Caco-2 (cell line): ENCODE measurements at regions not wholly inside any gene's neighbourhood (a gene's known extent, or its start where the extent isn't known, plus 50 kb on each side); places are given as distances from the start of the nearest gene placed in this dataset.

Experiments
- BruUV-seq: library from RNA; stranded (reverse); fragments of 400-500 nt; replicated peaks from 2 replicates; lab custom pipeline; 2021; lab: Mats Ljungman, UMichigan
- CTCF ChIA-PET: fragments of 300-600 bp; sonication (Branson Sonifier 250); formaldehyde crosslinking; loops from one replicate; lab custom pipeline; 2022; ENCODE audit warnings: antibody characterized with exemption; lab: Charles Lee
- POLR2A ChIA-PET: fragments of 300-600 bp; sonication (Branson Sonifier 250); formaldehyde crosslinking; loops from one replicate; lab custom pipeline; 2022; ENCODE audit warnings: antibody characterized with exemption; lab: Charles Lee
- DNase-seq, 2 experiments: peaks; one replicate each; pipeline versions ENCODE4 v3.0.0 to v3.0.0-alpha.2; 2020 to 2022
- H3K27me3 ChIP-seq: replicated peaks from 2 replicates; pipeline ENCODE4 v1.6.0; 2011; ENCODE audit warnings: low read length; ENCODE audit not compliant: control insufficient read depth, insufficient read depth
- H3K36me3 ChIP-seq: 2 replicates; pipeline ENCODE4 v1.5.1; 2011; ENCODE audit warnings: low read length; ENCODE audit not compliant: control insufficient read depth, insufficient read depth
- H3K4me1 ChIP-seq: fragments of 250-450 bp; sonication (Bioruptor Pico); 2 replicates; pipeline ENCODE4 v1.5.1; 2020; ENCODE audit warnings: mild to moderate bottlenecking
- H3K4me3 ChIP-seq: 2 replicates; pipeline ENCODE4 v1.5.1; 2011; ENCODE audit warnings: low read depth, mild to moderate bottlenecking, control low read depth, low read length
- H3K9me3 ChIP-seq: fragments of 250-450 bp; sonication (Bioruptor Pico); 2 replicates; pipeline ENCODE4 v1.5.1; 2020; ENCODE audit warnings: mild to moderate bottlenecking, moderate library complexity
- H3K27ac Mint-ChIP-seq: one replicate; pipeline ENCODE4 v1.8.0; 2022; ENCODE audit warnings: mixed read lengths; ENCODE audit not compliant: unreplicated experiment
- H3K27me3 Mint-ChIP-seq: one replicate; pipeline ENCODE4 v1.8.0; 2022; ENCODE audit warnings: mixed read lengths; ENCODE audit not compliant: insufficient read depth, unreplicated experiment
- H3K36me3 Mint-ChIP-seq: one replicate; pipeline ENCODE4 v1.8.0; 2022; ENCODE audit warnings: mild to moderate bottlenecking, mixed read lengths; ENCODE audit not compliant: insufficient read depth, unreplicated experiment
- H3K4me1 Mint-ChIP-seq: one replicate; pipeline ENCODE4 v1.8.0; 2022; ENCODE audit warnings: low read depth, mixed read lengths; ENCODE audit not compliant: unreplicated experiment
- H3K4me3 Mint-ChIP-seq: one replicate; pipeline ENCODE4 v1.8.0; 2022; ENCODE audit warnings: mild to moderate bottlenecking, moderate library complexity, mixed read lengths; ENCODE audit not compliant: unreplicated experiment
- H3K9me3 Mint-ChIP-seq: one replicate; pipeline ENCODE4 v1.8.0; 2022; ENCODE audit warnings: mixed read lengths; ENCODE audit not compliant: unreplicated experiment
- CTCF ChIP-seq, 2 experiments: fragments of 200-600 bp in 1 of 2; IDR thresholded peaks; 1 replicate in 1 of 2; 2 replicates in 1 of 2; pipeline versions ENCODE4 v1.5.1 to v1.8.0; 2011 to 2022; ENCODE audit warnings: antibody characterized with exemption in 1 of 2, control low read depth in 1 of 2, inconsistent platforms in 1 of 2, low read depth in 1 of 2, low read length in 1 of 2, mild to moderate bottlenecking in 1 of 2, moderate library complexity in 1 of 2; ENCODE audit not compliant: insufficient read depth in 1 of 2, severe bottlenecking in 1 of 2, unreplicated experiment in 1 of 2
- intact Hi-C: fragments of 100-400 bp; cut with micrococcal nuclease; formaldehyde crosslinking; loops from one replicate; pipeline ENCODE4 v1.10.0; 2022; ENCODE audit not compliant: unreplicated experiment

- intact Hi-C loops: no loop called here
- no peaks in the 10 kb centered on the region for H3K9me3 ChIP-seq
- peaks cover 6% of the 10 kb centered on the region for H3K36me3 Mint-ChIP-seq
- no peaks in the 10 kb centered on the region for H3K27me3 ChIP-seq
- H3K4me3 ChIP-seq: no peak overlapping the region
- peaks cover 4% of the 10 kb centered on the region for H3K4me1 Mint-ChIP-seq
- no peaks in the 10 kb centered on the region for H3K9me3 Mint-ChIP-seq
- H3K27ac Mint-ChIP-seq: no peak overlapping the region
- no peaks in the 10 kb centered on the region for H3K36me3 ChIP-seq
- ChIA-PET POLR2A (no interaction called here), CTCF (no interaction called here)
- BruUV-seq: no TSS peak
- H3K27me3 Mint-ChIP-seq: no peaks in the 10 kb centered on the region
- peaks cover 8% of the 10 kb centered on the region for H3K4me1 ChIP-seq
- TF ChIP-seq CTCF (IDR thresholded peaks at IDR 0.05; ENCODE audit: insufficient read depth in 1 of 2, low read depth in 1 of 2, low read length in 1 of 2, severe bottlenecking in 1 of 2, unreplicated experiment in 1 of 2): no peak
- no peak overlapping the region for H3K4me3 Mint-ChIP-seq
- no peak for DNase-seq
These were observed 78.6 kb upstream of the TBX3 start for GRCh38 chr12:114762490-114763110.

- H3K27me3 ChIP-seq: no peaks in the 10 kb centered on the region
- Mint-ChIP-seq H3K36me3 (peaks cover 6% of the 10 kb centered on the region), H3K27me3 (no peaks in the 10 kb centered on the region), H3K27ac (no peak overlapping the region), H3K9me3 (no peaks in the 10 kb centered on the region), H3K4me3 (no peak overlapping the region), H3K4me1 (no peaks in the 10 kb centered on the region)
- ChIA-PET POLR2A (interaction anchor here (0.7 kb wide), 1 partner anchor 76 kb away, joined by 3 read pairs; no protein-coding TSS in a partner anchor), CTCF (interaction anchor here (0.7 kb wide), 1 partner anchor 399 kb away, joined by 3 read pairs; no protein-coding TSS in a partner anchor)
- H3K36me3 ChIP-seq: no peaks in the 10 kb centered on the region
- no peak for TF ChIP-seq CTCF (IDR thresholded peaks at IDR 0.05; ENCODE audit: insufficient read depth in 1 of 2, low read depth in 1 of 2, low read length in 1 of 2, severe bottlenecking in 1 of 2, unreplicated experiment in 1 of 2)
- H3K9me3 ChIP-seq: no peaks in the 10 kb centered on the region
- no peak overlapping the region for H3K4me3 ChIP-seq
- intact Hi-C loops: no loop called here
- DNase-seq: no peak
- no peaks in the 10 kb centered on the region for H3K4me1 ChIP-seq
- BruUV-seq: no TSS peak
These were observed 76.3 kb upstream of the TBX3 start for GRCh38 chr12:114760151-114760877.

GRCh38 chr12:114759635-114760034, 75.7 kb upstream of the TBX3 start:
- Mint-ChIP-seq H3K27me3 (no peaks in the 10 kb centered on the region), H3K9me3 (no peaks in the 10 kb centered on the region), H3K4me1 (no peaks in the 10 kb centered on the region), H3K4me3 (no peak overlapping the region), H3K27ac (no peak overlapping the region), H3K36me3 (peaks cover 6% of the 10 kb centered on the region)
- no peak overlapping the region for H3K4me3 ChIP-seq
- H3K36me3 ChIP-seq: no peaks in the 10 kb centered on the region
- no peaks in the 10 kb centered on the region for H3K9me3 ChIP-seq
- DNase-seq: no peak
- BruUV-seq: no TSS peak
- H3K27me3 ChIP-seq: no peaks in the 10 kb centered on the region
- H3K4me1 ChIP-seq: no peaks in the 10 kb centered on the region
- TF ChIP-seq CTCF (IDR thresholded peaks at IDR 0.05; ENCODE audit: insufficient read depth in 1 of 2, low read depth in 1 of 2, low read length in 1 of 2, severe bottlenecking in 1 of 2, unreplicated experiment in 1 of 2): no peak
- ChIA-PET POLR2A (no interaction called here), CTCF (no interaction called here)
- intact Hi-C loops: no loop called here
